ENCODE measurements at regions not wholly inside any gene's neighbourhood (a gene's known extent, or its start where the extent isn't known, plus 50 kb on each side); places are given as distances from the start of the nearest gene placed in this dataset.
A peak's percentile ranks its signal among the peaks of the same experiment; 100 is the strongest.
"Not testable (repeated sequence)": the region's sequence is repeated elsewhere in the genome, so short reads cannot be mapped to it uniquely, and the experiment has no call there.

DNA sequence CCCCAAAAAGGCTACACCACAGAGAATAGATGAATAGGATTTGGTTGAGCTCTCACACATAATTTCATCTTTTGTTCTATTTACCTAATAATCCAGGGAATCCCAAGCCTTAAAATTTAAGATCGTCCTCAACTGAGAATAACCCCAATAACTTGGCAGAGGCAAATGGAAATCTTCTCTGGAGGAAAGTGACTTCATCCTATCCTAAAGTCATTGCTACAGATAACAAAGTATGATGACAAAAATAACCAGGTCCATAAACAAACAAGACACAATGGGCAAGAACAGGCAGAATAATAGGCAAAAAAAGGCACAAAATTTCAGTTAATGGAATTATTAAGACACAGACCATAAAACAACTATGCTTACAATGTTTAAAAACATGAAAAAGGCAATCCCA is 177.3 kb upstream of the STK26 start:
- Histone ChIP-seq H3K27ac (replicated peaks) (no peak overlapping the region), H3K27me3 (ENCODE audit: insufficient read depth, poor library complexity, severe bottlenecking) (no peaks in the 10 kb centered on the region)

DNA sequence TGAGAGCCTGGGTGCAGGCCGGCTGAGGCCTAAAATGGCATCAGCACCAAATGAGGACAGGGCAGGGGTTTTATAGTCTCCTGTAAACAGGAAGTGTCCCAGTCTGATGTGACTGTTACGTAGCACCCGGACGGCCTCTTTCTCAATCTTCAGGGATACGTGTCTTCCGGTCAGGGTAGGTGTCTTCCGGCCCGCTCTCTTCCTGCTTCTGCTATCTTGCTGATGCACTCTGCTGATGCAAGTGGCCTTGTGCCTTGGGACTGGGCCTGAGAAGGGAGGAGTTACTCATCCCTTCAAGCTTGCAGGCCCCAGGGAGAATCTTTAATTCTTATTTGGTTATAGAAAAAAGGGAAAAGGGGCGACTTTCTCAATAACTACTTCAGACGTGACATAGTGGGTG is 172.1 kb upstream of the STK26 start:
- not testable (repeated sequence) for H3K27me3 ChIP-seq (ENCODE audit: insufficient read depth, poor library complexity, severe bottlenecking); H3K4me3 ChIP-seq (replicated peaks; ENCODE audit: insufficient read depth, low read length); H3K27ac ChIP-seq (replicated peaks)
- peak in 1 of 2 experiments; percentile 62 for DNase-seq (ENCODE audit: low read depth in 1 of 2, low spot score in 1 of 2)
- TF ChIP-seq GABPA (IDR thresholded peaks at IDR 0.05; ENCODE audit: low read depth) (peak; percentile 66), SPI1 (IDR thresholded peaks at IDR 0.05; ENCODE audit: borderline replicate concordance, low read depth) (peak; percentile 6; the same call in 1 of the 2 replicates)

More for the DNA sequence above, 177.3 kb upstream of the STK26 start:
- no peak for DNase-seq (ENCODE audit: low read depth in 1 of 2, low spot score in 1 of 2)
- H3K4me3 ChIP-seq (replicated peaks; ENCODE audit: insufficient read depth, low read length) = no peak overlapping the region
- TF ChIP-seq POLR2AphosphoS5 (IDR thresholded peaks at IDR 0.05; ENCODE audit: low read depth) (no peak), GABPA (IDR thresholded peaks at IDR 0.05; ENCODE audit: low read depth) (no peak), SPI1 (IDR thresholded peaks at IDR 0.05; ENCODE audit: borderline replicate concordance, low read depth) (no peak)
- TF ChIP-seq, protein P1, sequence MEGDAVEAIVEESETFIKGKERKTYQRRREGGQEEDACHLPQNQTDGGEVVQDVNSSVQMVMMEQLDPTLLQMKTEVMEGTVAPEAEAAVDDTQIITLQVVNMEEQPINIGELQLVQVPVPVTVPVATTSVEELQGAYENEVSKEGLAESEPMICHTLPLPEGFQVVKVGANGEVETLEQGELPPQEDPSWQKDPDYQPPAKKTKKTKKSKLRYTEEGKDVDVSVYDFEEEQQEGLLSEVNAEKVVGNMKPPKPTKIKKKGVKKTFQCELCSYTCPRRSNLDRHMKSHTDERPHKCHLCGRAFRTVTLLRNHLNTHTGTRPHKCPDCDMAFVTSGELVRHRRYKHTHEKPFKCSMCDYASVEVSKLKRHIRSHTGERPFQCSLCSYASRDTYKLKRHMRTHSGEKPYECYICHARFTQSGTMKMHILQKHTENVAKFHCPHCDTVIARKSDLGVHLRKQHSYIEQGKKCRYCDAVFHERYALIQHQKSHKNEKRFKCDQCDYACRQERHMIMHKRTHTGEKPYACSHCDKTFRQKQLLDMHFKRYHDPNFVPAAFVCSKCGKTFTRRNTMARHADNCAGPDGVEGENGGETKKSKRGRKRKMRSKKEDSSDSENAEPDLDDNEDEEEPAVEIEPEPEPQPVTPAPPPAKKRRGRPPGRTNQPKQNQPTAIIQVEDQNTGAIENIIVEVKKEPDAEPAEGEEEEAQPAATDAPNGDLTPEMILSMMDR (IDR thresholded peaks at IDR 0.05; ENCODE audit: insufficient read depth, low read length) = no peak
- TF ChIP-seq, protein P2, sequence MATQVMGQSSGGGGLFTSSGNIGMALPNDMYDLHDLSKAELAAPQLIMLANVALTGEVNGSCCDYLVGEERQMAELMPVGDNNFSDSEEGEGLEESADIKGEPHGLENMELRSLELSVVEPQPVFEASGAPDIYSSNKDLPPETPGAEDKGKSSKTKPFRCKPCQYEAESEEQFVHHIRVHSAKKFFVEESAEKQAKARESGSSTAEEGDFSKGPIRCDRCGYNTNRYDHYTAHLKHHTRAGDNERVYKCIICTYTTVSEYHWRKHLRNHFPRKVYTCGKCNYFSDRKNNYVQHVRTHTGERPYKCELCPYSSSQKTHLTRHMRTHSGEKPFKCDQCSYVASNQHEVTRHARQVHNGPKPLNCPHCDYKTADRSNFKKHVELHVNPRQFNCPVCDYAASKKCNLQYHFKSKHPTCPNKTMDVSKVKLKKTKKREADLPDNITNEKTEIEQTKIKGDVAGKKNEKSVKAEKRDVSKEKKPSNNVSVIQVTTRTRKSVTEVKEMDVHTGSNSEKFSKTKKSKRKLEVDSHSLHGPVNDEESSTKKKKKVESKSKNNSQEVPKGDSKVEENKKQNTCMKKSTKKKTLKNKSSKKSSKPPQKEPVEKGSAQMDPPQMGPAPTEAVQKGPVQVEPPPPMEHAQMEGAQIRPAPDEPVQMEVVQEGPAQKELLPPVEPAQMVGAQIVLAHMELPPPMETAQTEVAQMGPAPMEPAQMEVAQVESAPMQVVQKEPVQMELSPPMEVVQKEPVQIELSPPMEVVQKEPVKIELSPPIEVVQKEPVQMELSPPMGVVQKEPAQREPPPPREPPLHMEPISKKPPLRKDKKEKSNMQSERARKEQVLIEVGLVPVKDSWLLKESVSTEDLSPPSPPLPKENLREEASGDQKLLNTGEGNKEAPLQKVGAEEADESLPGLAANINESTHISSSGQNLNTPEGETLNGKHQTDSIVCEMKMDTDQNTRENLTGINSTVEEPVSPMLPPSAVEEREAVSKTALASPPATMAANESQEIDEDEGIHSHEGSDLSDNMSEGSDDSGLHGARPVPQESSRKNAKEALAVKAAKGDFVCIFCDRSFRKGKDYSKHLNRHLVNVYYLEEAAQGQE (IDR thresholded peaks at IDR 0.05; ENCODE audit: insufficient replicate concordance, low read depth) = no peak

DNA sequence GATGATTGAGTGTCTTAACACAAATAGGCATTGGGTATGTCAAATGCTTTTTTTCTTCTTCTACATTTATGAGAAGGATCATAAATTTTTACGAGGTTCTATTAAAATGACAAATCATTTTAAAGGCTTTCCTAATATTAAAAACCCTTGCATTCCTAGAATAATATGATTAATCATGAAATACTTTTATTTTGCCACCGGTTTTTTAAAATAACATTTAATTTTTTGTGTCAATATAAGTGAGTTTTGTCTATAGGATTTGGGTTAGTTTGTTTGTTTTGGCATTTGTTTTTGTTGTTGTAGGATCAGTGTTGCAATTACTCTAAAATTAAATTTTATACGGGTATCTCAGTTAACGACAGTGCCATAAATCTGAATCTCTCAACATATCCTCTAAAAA is 169.7 kb upstream of the STK26 start:
- no peak for DNase-seq (ENCODE audit: low read depth in 1 of 2, low spot score in 1 of 2)
- no peak overlapping the region for H3K4me3 ChIP-seq (replicated peaks; ENCODE audit: insufficient read depth, low read length)
- no peak overlapping the region for H3K27ac ChIP-seq (replicated peaks)
- H3K27me3 ChIP-seq (ENCODE audit: insufficient read depth, poor library complexity, severe bottlenecking) = no peaks in the 10 kb centered on the region
- TF ChIP-seq, protein P1 (IDR thresholded peaks at IDR 0.05; ENCODE audit: insufficient read depth, low read length) = no peak
- TF ChIP-seq SPI1 (IDR thresholded peaks at IDR 0.05; ENCODE audit: borderline replicate concordance, low read depth) (no peak), POLR2AphosphoS5 (IDR thresholded peaks at IDR 0.05; ENCODE audit: low read depth) (no peak), GABPA (IDR thresholded peaks at IDR 0.05; ENCODE audit: low read depth) (no peak)
- TF ChIP-seq, protein P2 (IDR thresholded peaks at IDR 0.05; ENCODE audit: insufficient replicate concordance, low read depth) = no peak

DNA sequence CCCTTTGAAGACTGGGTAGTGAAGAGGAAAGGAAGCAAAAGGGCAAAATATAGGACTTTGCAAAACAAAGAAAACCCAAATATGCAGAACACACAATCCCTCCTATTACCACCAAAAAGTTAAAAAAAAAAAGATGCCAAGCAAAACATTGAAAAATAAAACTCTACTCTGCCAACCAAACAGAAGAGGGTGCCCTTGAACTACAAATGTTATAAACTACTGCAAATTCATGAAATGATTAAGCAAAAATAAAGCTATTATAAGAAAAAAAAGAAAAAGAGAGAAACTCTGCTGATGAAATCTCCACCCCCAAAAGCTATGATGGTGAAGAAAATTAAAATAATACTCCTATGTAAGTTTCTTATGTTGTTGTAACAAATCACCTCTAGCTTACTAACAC is 168.5 kb upstream of the STK26 start:
- no peak overlapping the region for H3K27ac ChIP-seq (replicated peaks)
- DNase-seq (ENCODE audit: low read depth in 1 of 2, low spot score in 1 of 2) = no peak
- TF ChIP-seq GABPA (IDR thresholded peaks at IDR 0.05; ENCODE audit: low read depth) (no peak), SPI1 (IDR thresholded peaks at IDR 0.05; ENCODE audit: borderline replicate concordance, low read depth) (no peak), POLR2AphosphoS5 (IDR thresholded peaks at IDR 0.05; ENCODE audit: low read depth) (no peak)
- TF ChIP-seq, protein P2 (IDR thresholded peaks at IDR 0.05; ENCODE audit: insufficient replicate concordance, low read depth) = no peak
- TF ChIP-seq, protein P1 (IDR thresholded peaks at IDR 0.05; ENCODE audit: insufficient read depth, low read length) = no peak
- H3K4me3 ChIP-seq (replicated peaks; ENCODE audit: insufficient read depth, low read length) = no peak overlapping the region
- no peaks in the 10 kb centered on the region for H3K27me3 ChIP-seq (ENCODE audit: insufficient read depth, poor library complexity, severe bottlenecking)
